HG03066 (cell line): ENCODE measurements at regions not wholly inside any gene's neighbourhood (a gene's known extent, or its start where the extent isn't known, plus 50 kb on each side); places are given as distances from the start of the nearest gene placed in this dataset.
"Not testable (repeated sequence)": the region's sequence is repeated elsewhere in the genome, so short reads cannot be mapped to it uniquely, and the experiment has no call there.

Experiments
- ATAC-seq: cut with Tn5 transposase; IDR thresholded peaks from one replicate; pipeline ENCODE4 v1.9.1; 2021; ENCODE audit warnings: low read depth; ENCODE audit not compliant: unreplicated experiment

DNA sequence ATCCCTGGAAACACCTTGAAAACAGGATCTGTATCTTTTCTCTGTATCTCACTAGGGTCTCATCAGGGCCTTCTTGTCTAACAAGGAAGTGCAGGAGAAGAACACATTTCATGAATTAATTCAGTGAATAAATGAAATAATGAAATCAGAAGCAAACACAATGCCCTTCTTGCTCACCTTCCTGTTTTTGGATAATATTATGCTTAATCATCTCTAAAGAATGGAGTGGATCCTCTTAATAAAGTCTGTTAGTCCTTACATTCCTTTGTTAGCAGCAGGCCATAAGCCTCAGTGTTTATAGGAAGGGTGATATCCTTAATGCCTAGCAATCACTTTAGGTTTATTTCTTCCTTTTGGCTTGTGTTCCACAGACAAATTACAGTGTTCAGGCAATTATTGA is 837.1 kb upstream of the SEMA6A start:
- ATAC-seq, result no peak

DNA sequence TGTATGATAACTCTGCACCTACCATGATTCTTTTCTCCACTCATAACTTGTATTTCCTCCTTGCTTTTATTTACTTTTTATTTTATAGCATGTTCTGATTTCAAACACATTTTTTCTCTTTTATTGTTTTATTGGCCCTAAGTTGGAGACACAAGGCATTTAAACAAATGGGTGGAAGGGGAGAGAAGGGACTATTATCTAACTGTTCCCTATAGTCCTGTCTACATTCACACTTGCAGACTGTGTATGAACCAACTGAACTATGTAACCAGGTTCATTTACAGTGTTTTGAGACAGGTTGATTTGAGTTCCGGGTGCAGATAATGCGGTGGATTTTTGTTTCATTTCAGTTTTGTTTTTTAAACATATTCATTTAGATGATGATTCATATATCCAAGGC is 830.6 kb upstream of the SEMA6A start:
- no peak for ATAC-seq

DNA sequence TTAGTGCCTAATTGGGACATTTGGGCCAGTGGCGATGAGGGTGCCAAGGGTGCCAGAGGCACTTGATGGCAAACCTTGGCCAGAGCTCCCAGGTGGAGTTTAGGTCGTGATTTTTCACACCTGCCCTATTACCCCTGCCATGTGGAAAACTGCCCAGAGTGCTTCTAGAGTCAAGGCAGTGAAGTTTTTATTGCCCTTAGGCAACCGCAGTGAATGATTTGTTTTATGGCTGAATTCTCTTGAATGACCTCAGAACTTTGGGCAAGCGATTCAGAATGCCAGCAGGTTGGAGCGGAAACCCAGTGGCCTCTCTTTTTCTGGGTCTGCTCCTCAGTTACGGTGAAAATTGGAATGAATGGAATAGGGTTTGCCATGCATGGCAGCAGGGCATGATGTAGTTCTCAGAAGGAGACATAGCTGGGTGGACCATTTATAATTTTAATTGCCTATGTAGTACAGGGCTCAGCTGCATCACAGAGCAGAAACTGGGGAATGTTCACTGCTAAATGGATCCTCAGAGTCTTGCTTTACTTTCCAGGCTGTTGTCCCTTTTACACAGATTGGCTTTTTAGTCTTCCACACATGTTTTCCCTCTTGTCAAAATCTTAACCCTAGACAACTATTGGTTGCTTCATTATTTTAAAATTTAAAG is 820.0 kb upstream of the SEMA6A start:
- ATAC-seq, result no peak

DNA sequence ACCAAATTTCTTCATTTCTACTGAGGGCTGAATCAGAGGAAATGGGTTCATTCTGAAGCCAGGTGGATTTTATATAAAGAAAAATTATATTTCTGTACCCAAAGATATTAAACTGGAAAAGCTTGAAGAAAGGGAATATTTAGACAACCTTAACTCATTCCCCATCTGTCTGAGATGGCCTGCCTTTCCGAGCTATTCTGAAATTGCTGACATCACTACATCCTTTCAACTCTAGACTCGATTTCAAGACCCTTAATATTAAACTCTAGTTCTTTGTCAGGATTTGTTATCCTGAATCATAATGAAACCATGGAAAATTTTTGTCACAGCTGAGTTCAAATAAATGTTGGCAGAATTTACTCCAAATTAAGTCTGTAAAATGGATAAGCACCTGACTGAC is 818.5 kb upstream of the SEMA6A start:
- no peak for ATAC-seq

DNA sequence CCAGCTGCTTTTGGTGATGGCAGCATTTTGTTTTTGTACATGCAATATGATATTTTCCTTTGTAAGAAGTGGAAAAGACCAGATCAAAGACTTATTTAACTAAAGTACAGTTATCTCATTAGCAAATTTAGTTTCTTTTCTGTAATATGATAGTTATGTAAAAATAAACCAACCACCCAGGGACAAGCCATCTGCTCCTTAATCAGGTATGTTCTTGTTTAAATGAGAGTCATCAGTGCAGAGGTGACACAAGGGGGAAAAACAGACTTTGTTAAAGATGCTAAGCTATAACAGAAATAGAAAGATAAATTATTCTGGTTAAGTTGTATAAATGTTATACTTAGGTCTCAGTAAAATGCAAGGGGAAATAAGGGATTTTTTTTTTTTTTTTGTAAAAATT is 805.7 kb upstream of the SEMA6A start:
- no peak for ATAC-seq

DNA sequence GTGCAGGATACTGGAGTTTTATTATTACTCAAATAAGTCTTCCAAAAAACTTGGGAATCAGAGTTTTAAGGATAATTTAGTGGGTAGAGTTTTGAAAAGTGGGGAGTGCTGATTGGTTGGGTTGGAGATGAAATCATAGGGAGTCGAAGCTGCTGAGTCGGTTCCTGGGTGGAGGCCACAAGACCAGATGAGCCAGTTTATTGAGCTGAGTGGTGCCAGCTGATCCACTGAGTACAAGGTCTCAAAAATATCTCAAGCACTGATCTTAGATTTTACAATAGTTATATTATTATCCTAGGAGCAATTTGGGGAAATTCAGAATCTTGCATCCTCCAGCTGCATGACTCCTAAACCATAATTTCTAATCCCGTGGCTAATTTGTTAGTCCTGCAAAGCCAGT is 804.9 kb upstream of the SEMA6A start:
- no peak for ATAC-seq

DNA sequence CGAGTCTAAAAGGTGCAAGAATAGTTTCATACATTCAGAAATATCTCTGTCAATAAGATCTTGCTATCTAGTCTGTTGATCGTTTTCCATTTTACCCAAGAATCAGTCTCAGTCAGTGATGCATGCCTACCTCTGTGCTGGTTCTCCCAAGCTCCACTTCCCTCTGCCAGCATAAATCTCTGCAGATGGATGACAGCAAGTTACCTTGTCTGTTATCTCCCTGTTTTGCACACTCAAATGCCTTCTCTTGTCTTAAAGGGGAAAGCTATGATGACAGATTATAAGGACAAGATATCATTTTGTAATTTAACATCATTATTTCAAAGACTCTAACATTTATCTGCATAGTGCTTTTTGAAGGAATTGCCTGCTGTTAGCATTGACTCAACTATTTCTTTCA is 802.1 kb upstream of the SEMA6A start:
- ATAC-seq, result no peak

DNA sequence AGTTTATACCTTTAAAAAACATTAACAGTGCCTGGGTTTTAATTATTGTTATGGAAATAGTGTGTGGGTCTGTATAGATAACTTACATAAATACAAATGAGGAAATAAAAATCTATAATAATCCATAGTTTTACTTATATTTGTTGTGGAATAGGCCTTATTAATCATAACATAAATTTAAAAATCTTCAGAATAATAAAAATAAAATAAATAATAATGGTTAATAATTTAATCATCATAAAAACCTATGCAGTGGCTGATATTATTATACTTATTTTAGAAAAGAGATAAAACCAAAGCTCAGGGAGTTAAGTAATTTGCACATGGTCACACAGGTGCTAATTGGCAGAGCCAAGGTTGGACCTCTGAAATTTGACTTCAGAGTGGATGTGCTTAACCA is 785.3 kb upstream of the SEMA6A start:
- no peak for ATAC-seq

DNA sequence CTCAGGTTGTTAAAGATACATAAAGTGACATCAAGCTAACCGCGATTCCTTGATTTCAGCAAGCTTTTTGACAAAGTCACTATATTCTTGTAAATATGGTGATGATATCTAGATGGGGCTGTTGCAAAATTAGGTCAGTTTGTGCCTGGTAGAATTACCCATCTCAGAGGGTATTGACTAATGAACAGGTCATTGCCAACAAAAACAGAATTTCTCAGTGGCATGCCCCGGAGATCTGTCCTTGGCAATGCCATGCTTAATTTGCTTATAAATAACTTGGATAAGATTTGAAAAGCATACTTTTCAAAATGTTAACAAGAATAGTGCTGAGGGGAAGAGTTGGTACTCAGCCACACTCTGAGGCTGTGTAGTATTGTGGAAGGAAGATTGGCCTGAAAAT is 783.3 kb upstream of the SEMA6A start:
- no peak for ATAC-seq

DNA sequence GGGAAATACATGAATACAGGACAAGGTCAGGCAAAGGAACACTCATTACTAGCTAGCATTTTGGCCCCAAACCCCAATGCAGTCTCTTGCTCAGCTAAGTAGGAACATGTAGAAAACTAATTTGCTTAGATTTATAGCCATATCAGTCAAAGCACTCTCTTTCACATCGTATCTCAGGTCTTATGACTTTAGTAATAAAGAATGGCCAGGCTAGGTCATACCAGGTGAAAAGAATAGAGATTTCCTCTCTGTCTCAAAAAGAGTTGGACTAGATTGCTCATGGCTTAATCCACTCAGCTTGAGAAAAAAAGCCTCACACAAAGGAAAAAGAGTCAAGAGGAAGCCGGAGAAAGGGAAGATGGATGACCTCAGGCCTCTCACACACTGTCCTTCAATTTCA is 772.7 kb upstream of the SEMA6A start:
- no peak for ATAC-seq

DNA sequence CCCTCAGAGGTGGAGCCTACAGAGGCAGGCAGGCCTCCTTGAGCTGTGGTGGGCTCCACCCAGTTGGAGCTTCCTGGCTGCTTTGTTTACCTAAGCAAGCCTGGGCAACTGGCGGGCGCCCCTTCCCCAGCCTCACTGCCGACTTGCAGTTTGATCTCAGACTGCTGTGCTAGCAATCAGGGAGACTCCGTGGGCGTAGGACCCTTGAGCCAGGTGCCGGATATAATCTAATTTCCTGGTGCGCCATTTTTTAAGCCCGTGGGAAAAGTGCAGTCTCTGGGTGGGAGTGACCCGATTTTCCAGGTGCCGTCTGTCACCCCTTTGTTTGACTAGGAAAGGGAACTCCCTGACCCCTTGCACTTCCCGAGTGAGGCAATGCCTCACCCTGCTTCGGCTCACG is 769.1 kb upstream of the SEMA6A start:
- not testable (repeated sequence) for ATAC-seq

DNA sequence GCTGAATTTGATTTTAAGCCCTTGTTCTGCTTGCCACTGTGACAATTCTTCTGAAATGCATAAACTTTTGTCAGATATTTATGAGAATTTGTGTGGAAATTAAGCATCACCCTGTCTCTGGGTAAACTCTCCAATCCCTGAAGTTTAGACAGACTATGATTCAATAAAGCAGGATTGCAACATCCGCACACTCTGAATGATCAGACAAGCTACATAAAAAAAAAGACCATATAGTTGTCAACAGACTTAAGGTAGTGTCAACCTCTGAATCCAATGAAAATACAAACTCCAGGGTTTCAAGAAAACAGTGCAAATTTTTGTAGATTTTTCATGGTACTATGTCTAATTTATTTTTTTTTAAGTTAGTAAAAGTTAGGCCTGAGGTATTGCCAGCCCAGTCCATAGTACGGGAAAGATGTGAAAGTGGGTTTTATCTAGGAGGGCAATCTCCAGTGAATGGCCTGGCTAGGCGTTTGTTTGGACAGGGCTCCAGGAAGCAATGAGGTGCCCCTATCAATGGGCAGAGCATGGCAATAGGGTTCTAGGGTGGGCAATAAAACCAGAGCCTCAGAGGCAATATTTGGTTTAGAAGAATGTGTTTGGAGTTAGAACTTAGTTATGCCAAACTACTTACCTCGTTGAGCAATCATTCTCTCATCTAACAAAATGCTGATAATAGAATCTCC is 762.6 kb upstream of the SEMA6A start:
- ATAC-seq, result no peak

DNA sequence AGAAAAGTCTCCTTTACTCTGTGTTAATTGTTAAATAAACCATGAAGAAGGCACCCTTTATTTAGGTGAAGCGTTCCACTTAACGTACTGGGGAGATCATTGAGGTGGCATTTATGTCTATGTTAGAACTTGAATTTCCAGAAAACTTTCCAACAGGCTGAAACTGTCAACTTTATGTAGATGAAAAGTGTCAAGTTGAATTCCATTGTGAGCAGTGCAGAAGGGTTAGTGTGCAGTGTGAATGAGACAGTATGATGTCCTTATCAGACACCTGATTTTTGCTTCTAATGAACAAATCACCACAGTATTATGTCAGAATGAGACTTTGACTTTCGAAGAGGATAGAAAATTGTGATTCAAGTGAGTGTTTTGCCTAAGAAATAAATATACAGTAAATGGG is 761.6 kb upstream of the SEMA6A start:
- ATAC-seq, result no peak

DNA sequence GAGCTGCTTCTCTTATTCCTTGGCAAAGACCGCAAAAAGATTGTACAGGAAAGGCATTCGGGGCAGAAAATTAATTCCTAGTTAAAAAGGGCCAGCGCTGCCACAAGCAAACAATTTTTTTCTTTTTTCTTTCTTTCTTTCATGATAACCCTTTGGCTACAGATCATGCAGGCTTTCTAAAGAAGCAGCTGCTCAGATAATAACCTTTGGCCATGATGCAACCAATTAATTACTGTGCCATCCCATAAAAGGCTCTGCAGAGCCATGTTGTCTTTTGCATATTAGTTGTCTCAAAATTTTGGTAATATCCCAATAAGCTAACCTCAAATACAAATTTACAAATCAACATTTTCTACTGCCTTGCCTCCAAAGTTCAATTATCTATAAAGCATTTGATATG is 758.4 kb upstream of the SEMA6A start:
- ATAC-seq, result no peak

DNA sequence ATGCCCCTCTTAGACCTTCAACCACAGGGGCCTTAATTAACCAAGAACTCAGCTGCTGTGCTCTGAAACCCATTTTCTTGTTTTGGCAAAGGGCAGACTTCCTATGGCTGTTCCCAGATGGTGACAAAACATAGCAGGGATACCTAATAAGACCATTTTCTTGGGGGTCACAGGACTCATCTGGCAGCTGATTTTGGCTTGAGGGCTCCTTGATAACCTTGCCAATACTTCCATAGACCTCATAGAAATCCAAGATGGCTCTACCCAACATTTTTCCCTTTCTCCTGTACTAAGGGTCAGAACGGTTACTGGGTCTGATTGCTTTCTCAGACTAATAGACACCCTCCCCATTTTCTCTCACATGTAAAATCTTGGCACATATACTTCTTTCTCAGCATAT is 757.7 kb upstream of the SEMA6A start:
- ATAC-seq, result no peak

DNA sequence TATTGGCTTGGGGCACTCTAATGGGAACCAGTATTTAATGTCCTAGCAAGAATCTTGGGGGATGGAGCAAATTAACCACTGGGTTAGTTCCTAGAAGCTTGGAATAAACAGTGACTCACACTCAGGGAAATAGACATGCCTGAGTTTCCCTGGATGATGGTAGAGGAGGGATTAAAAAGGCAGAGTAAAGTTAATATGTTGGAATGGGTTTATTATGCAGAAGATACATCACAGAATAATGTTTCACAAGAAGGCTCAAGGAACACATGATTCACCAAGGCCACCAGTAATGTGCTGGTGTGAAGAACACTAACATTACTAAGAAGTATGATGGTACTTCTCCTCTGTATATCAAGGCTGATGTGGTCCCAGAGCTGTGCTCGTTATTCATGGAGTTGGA is 752.9 kb upstream of the SEMA6A start:
- ATAC-seq, result no peak

DNA sequence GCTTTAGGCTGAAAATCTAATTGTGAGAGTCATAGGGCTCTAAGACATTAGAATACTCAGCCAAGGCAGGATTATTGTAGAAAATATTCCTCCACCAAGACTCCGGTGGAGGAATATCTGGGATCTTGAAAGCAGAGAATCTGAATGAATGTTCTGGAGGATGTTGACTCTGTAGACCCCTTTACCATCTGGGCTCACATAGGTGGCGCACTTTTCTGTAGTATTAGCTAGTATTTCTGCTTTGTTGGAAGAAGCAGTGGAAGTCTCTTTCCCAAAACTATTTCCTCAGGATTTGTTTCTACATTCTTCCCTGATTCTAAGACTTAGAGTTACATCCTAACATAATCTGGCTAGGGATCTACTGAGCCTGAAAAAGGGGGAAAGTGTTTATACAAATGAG is 752.4 kb upstream of the SEMA6A start:
- ATAC-seq, result no peak

DNA sequence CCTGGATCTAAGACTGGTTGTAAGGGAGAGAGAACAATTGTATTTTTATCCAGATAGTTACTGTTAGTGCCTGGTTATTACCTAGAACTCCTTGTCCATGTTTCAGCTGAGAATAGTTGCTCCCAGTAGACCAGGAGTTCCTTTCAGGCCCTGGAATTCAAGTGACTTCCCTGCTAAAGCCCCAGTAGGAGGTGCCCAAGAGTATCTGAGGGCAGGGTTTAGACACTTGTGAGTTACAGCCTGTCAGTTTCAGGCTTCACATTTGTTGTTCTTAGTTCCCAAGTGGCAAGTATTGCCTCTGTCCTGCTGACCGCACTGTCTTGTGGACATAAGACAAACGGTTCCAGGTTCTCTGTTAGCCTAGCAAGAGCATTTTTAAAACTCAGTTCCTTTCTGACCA is 743.9 kb upstream of the SEMA6A start:
- no peak for ATAC-seq

DNA sequence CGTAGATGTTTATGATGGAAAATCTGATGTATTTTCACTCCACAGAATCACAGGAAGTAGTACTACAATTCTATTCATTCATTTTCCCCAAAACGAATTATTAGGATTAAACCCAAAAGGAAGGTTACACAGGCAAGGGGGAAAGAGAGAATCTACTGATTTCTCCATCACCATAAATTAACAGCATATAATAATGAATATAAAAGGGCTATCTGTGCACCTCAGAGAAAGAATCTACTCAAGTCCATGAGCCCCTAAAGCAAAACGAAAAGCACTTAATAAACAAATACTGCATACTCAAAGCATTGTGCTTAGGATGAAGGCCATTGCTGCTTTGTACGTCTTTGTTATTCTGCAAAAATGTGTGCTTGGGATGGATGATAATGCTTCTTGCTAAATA is 740.5 kb upstream of the SEMA6A start:
- no peak for ATAC-seq

DNA sequence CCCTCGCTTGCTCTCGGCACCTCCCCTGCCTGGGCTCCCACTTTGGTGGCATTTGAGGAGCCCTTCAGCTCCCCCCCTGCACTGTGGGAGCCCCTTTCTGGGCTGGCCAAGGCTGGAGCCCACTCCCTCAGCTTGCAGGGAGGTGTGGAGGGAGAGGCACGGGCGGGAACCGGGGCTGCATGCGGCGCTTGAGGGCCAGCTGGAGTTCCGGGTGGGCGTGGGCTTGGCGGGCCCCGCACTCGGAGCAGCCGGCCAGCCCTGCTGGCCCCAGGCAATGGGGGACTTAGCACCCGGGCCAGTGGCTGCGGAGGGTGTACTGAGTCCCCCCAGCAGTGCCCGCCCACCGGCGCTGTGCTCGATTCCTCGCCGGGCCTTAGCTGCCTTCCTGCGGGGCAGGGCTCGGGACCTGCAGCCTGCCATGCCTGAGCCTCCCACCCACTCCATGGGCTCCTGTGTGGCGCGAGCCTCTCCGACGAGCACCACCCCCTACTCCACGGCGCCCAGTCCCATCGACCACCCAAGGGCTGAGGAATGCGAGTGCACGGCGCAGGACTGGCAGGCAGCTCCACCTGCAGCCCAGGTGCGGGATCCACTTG is 730.0 kb upstream of the SEMA6A start:
- not testable (repeated sequence) for ATAC-seq

DNA sequence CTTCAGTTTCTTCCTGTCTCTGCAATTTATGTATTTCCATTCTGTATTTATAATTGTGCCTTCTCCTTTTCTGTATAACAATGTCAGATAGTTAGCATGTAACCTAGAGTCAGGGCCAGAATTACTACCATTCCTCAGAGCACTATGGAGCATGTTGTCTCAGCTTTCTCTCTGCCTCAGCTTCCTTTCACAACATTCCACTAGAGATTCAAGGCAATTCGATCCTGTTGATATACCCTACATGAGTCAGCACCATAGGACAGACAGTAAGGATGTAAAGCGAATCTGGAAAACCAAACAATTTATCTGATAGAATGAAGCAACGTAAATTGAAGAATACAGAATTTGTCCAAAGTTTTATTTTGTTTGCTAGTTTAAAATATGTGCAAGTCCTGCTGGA is 728.3 kb upstream of the SEMA6A start:
- no peak for ATAC-seq

DNA sequence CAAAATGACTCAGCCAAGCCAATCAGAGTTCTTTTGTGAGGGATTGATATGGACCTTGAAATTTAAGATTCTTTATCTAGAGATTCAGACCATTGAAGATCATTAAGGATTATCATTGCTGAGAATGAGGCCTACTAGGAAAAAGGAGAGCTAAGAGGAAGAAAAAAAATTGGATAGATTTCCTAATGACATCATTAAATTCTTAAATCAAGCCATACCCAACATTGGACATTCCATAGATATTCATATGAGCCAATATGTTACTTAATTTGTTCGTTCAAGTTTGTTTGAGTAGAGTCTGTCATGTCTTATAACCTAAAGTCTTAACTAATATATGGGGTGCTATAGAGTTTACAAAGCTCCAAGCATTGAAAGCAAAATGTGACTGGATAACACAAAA is 727.9 kb upstream of the SEMA6A start:
- ATAC-seq, result no peak
